Activated naive CD4-positive, alpha-beta T cell treated with anti-CD3 and anti-CD28 coated beads, Interleukin-2, amount 50 U/mL, for 72 hours (primary cell): ENCODE measurements at regions not wholly inside any gene's neighbourhood (a gene's known extent, or its start where the extent isn't known, plus 50 kb on each side); places are given as distances from the start of the nearest gene placed in this dataset.

Source experiments
- ATAC-seq, 2 donors: fragments of 150-1000 bp; cut with Tn5 transposase; 2 replicates each; pipeline ENCODE4 v1.10.0; 2021; ENCODE audit warnings: mild to moderate bottlenecking in 2 of 2, moderate library complexity in 2 of 2
- DNase-seq, 2 donors: peaks; one replicate each; pipeline ENCODE4 v3.0.0; 2021 to 2022; ENCODE audit warnings: low spot score in 2 of 2
- H3K27ac Mint-ChIP-seq, 2 donors: one replicate each; pipeline ENCODE4 v1.8.0; 2022; ENCODE audit warnings: mild to moderate bottlenecking in 2 of 2, mixed read lengths in 2 of 2
- H3K36me3 Mint-ChIP-seq, 2 donors: one replicate each; pipeline ENCODE4 v1.8.0; 2022; ENCODE audit warnings: mixed read lengths in 2 of 2
- H3K9me3 Mint-ChIP-seq, 2 donors: one replicate each; pipeline ENCODE4 v1.8.0; 2022; ENCODE audit warnings: mixed read lengths in 2 of 2

GRCh38 chr11:70921804-70922203 is 330.6 kb downstream of the SHANK2 start:
- Mint-ChIP-seq H3K27ac (no peak overlapping the region), H3K36me3 (peaks cover 28 to 30% of the 10 kb centered on the region in 2 donors), H3K9me3 (peaks cover 18 to 25% of the 10 kb centered on the region in 2 donors)
- DNase-seq (no peak), ATAC-seq (no peak)

GRCh38 chr11:70924108-70924507 is 328.3 kb downstream of the SHANK2 start:
- no peak for ATAC-seq
- H3K9me3 Mint-ChIP-seq: peaks cover 22% of the 10 kb centered on the region in 2 donors
- peaks cover 34 to 39% of the 10 kb centered on the region in 2 donors for H3K36me3 Mint-ChIP-seq
- no peak overlapping the region for H3K27ac Mint-ChIP-seq
- DNase-seq: no peak

GRCh38 chr11:70925238-70925637 is 327.1 kb downstream of the SHANK2 start:
- Mint-ChIP-seq H3K9me3 (peaks cover 19 to 22% of the 10 kb centered on the region in 2 donors), H3K27ac (no peak overlapping the region), H3K36me3 (peaks cover 29 to 32% of the 10 kb centered on the region in 2 donors)
- ATAC-seq: no peak
- DNase-seq: no peak

- H3K9me3 Mint-ChIP-seq: peaks cover 17 to 18% of the 10 kb centered on the region in 2 donors
- no peak for DNase-seq
- no peak overlapping the region for H3K27ac Mint-ChIP-seq
- no peak for ATAC-seq
- H3K36me3 Mint-ChIP-seq: peaks cover 18 to 22% of the 10 kb centered on the region in 2 donors
Measured at GRCh38 chr11:70926543-70927201, 325.7 kb downstream of the SHANK2 start.

GRCh38 chr11:70928854-70929598 is 323.4 kb downstream of the SHANK2 start:
- H3K27ac Mint-ChIP-seq: no peak overlapping the region
- ATAC-seq (no peak), DNase-seq (no peak)
- peaks cover 12% of the 10 kb centered on the region in 2 donors for H3K9me3 Mint-ChIP-seq
- H3K36me3 Mint-ChIP-seq: peaks cover 6 to 9% of the 10 kb centered on the region in 2 donors

- DNase-seq (no peak), ATAC-seq (no peak)
- Mint-ChIP-seq H3K36me3 (peaks cover 6 to 9% of the 10 kb centered on the region in 2 donors), H3K27ac (no peak overlapping the region), H3K9me3 (peaks cover 12% of the 10 kb centered on the region in 2 donors)
Measured at GRCh38 chr11:70930215-70930614, 322.2 kb downstream of the SHANK2 start.

- peaks cover 12% of the 10 kb centered on the region in 2 donors for H3K9me3 Mint-ChIP-seq
- ATAC-seq: no peak
Measured at GRCh38 chr11:70931430-70931829, 320.9 kb downstream of the SHANK2 start.

GRCh38 chr11:70933981-70934583 is 318.3 kb downstream of the SHANK2 start:
- no peak for DNase-seq
- Mint-ChIP-seq H3K27ac (no peak overlapping the region), H3K9me3 (peaks cover 19% of the 10 kb centered on the region in 2 donors), H3K36me3 (peaks cover 0 to 8% of the 10 kb centered on the region in 2 donors)
- no peak for ATAC-seq

More at GRCh38 chr11:70931430-70931829, 320.9 kb downstream of the SHANK2 start:
- no peak overlapping the region for H3K27ac Mint-ChIP-seq
- DNase-seq: no peak
- peaks cover 6 to 9% of the 10 kb centered on the region in 2 donors for H3K36me3 Mint-ChIP-seq

- ATAC-seq (no peak), DNase-seq (no peak)
- H3K9me3 Mint-ChIP-seq: peaks cover 15 to 18% of the 10 kb centered on the region in 2 donors
- no peak overlapping the region for H3K27ac Mint-ChIP-seq
- peaks cover 0 to 8% of the 10 kb centered on the region in 2 donors for H3K36me3 Mint-ChIP-seq
Measured at GRCh38 chr11:70935006-70935768, 317.2 kb downstream of the SHANK2 start.

GRCh38 chr11:70942593-70942992 is 309.8 kb downstream of the SHANK2 start:
- H3K36me3 Mint-ChIP-seq: peaks cover 25 to 43% of the 10 kb centered on the region in 2 donors
- peaks cover 45 to 53% of the 10 kb centered on the region in 2 donors for H3K9me3 Mint-ChIP-seq
- no peak overlapping the region for H3K27ac Mint-ChIP-seq
- ATAC-seq (no peak), DNase-seq (peak in 1 of 2 donors; percentile 22)

GRCh38 chr11:70944141-70944540 is 308.2 kb downstream of the SHANK2 start:
- ATAC-seq: no peak
- Mint-ChIP-seq H3K27ac (no peak overlapping the region), H3K9me3 (peaks cover 38 to 51% of the 10 kb centered on the region in 2 donors)

GRCh38 chr11:70944636-70945035 is 307.7 kb downstream of the SHANK2 start:
- DNase-seq (no peak), ATAC-seq (no peak)
- H3K9me3 Mint-ChIP-seq: peaks cover 38 to 49% of the 10 kb centered on the region in 2 donors
- peaks cover 25 to 39% of the 10 kb centered on the region in 2 donors for H3K36me3 Mint-ChIP-seq
- H3K27ac Mint-ChIP-seq: no peak overlapping the region

More at GRCh38 chr11:70944141-70944540, 308.2 kb downstream of the SHANK2 start:
- no peak for DNase-seq
- peaks cover 25 to 39% of the 10 kb centered on the region in 2 donors for H3K36me3 Mint-ChIP-seq

GRCh38 chr11:70948398-70948797 is 304.0 kb downstream of the SHANK2 start:
- no peak overlapping the region for H3K27ac Mint-ChIP-seq
- peaks cover 23 to 32% of the 10 kb centered on the region in 2 donors for H3K9me3 Mint-ChIP-seq
- DNase-seq (no peak), ATAC-seq (no peak)
- H3K36me3 Mint-ChIP-seq: peaks cover 9 to 21% of the 10 kb centered on the region in 2 donors

GRCh38 chr11:70948855-70949531 is 303.4 kb downstream of the SHANK2 start:
- no peak for ATAC-seq
- Mint-ChIP-seq H3K9me3 (peaks cover 19 to 26% of the 10 kb centered on the region in 2 donors), H3K27ac (no peak overlapping the region), H3K36me3 (peaks cover 9 to 20% of the 10 kb centered on the region in 2 donors)
- no peak for DNase-seq

GRCh38 chr11:70951139-70951804 is 301.1 kb downstream of the SHANK2 start:
- Mint-ChIP-seq H3K27ac (no peak overlapping the region), H3K36me3 (peaks cover 9 to 12% of the 10 kb centered on the region in 2 donors), H3K9me3 (peaks cover 11 to 19% of the 10 kb centered on the region in 2 donors)
- no peak for ATAC-seq
- DNase-seq: no peak
